Kidney epithelial cell (primary cell): ENCODE measurements at regions not wholly inside any gene's neighbourhood (a gene's known extent, or its start where the extent isn't known, plus 50 kb on each side); places are given as distances from the start of the nearest gene placed in this dataset.

Experiments
- DNase-seq: peaks from one replicate; pipeline ENCODE4 v3.0.0-alpha.2; 2010; ENCODE audit warnings: low read depth
- H3K27me3 ChIP-seq: 2 replicates; pipeline ENCODE4 v1.6.0; 2011; ENCODE audit warnings: low read length; ENCODE audit not compliant: control insufficient read depth, insufficient read depth
- H3K36me3 ChIP-seq: 2 replicates; pipeline ENCODE4 v1.5.1; 2011; ENCODE audit warnings: low read length; ENCODE audit not compliant: control insufficient read depth, insufficient read depth
- H3K4me3 ChIP-seq: 2 replicates; pipeline ENCODE4 v1.5.1; 2011; ENCODE audit warnings: low read depth, mild to moderate bottlenecking, control low read depth, low read length
- TF ChIP-seq, protein P1 (sequence below): IDR thresholded peaks from 2 replicates; pipeline ENCODE4 v1.5.1; 2011; ENCODE audit warnings: mild to moderate bottlenecking, moderate library complexity, low read length, control low read depth, inconsistent platforms; ENCODE audit not compliant: insufficient read depth, poor library complexity, severe bottlenecking

DNA sequence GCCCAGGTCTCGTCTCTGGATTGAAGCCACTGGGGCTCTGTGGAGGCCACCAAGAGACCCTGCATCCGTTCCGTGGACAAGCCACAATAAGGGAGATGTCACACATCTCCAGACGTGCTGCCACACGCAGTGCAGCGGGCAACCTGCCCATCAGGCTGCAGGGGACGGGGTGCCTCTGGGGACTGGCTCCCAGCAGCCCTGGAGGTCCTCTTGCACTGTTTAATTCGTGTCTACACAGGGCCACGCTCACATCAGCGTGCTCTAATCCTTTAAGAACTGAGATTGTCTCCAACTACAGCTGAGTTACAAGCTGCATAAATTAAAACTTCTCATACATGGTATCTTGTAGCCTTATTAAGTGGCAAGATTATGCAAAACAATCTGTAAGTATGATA lies 1232.2 kb downstream of the BRD1 start:
- Histone ChIP-seq H3K27me3 (no peaks in the 10 kb centered on the region), H3K4me3 (no peak overlapping the region), H3K36me3 (no peaks in the 10 kb centered on the region)
- TF ChIP-seq, protein P1, sequence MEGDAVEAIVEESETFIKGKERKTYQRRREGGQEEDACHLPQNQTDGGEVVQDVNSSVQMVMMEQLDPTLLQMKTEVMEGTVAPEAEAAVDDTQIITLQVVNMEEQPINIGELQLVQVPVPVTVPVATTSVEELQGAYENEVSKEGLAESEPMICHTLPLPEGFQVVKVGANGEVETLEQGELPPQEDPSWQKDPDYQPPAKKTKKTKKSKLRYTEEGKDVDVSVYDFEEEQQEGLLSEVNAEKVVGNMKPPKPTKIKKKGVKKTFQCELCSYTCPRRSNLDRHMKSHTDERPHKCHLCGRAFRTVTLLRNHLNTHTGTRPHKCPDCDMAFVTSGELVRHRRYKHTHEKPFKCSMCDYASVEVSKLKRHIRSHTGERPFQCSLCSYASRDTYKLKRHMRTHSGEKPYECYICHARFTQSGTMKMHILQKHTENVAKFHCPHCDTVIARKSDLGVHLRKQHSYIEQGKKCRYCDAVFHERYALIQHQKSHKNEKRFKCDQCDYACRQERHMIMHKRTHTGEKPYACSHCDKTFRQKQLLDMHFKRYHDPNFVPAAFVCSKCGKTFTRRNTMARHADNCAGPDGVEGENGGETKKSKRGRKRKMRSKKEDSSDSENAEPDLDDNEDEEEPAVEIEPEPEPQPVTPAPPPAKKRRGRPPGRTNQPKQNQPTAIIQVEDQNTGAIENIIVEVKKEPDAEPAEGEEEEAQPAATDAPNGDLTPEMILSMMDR: no peak
- DNase-seq: no peak

DNA sequence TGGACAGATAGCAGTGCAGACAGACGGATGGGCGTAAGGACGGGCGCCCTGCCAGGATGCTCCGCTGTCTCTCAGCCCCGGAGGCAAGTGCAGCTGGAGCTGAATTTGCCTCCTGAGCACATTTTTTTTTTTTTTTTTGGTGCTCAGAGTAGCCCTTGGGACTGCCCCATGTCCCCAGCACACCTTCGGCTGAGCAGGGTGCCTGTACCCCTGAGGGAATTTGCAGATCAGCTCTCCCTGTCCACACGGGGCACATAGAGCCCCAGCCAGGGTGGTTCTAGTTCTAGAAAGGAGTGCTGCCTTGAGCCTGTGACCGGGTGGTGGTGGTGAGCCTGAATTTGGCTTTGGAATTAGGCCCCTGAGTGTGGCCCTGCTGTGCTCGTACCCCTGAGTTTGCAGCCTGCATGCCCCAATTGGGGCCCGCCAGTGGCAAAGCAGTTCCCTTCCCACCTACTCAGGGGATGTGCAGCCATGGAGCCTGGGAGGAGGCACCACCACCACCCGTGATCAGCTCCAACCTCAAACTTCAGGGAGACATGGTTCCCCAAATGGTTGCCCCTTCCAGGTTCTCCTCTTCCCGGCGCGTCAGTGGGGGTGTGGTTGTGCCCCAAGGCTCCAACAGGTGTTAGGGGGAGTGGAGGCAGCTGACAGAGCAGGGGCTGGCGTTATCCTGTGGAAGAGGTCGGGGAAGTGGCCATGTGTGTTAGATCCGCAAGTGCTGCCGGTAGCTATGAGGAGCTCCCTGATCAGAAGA lies 1232.7 kb downstream of the BRD1 start:
- DNase-seq: no peak
- no peak overlapping the region for H3K4me3 ChIP-seq
- H3K36me3 ChIP-seq: no peaks in the 10 kb centered on the region
- H3K27me3 ChIP-seq: no peaks in the 10 kb centered on the region
- TF ChIP-seq, protein P1: no peak

DNA sequence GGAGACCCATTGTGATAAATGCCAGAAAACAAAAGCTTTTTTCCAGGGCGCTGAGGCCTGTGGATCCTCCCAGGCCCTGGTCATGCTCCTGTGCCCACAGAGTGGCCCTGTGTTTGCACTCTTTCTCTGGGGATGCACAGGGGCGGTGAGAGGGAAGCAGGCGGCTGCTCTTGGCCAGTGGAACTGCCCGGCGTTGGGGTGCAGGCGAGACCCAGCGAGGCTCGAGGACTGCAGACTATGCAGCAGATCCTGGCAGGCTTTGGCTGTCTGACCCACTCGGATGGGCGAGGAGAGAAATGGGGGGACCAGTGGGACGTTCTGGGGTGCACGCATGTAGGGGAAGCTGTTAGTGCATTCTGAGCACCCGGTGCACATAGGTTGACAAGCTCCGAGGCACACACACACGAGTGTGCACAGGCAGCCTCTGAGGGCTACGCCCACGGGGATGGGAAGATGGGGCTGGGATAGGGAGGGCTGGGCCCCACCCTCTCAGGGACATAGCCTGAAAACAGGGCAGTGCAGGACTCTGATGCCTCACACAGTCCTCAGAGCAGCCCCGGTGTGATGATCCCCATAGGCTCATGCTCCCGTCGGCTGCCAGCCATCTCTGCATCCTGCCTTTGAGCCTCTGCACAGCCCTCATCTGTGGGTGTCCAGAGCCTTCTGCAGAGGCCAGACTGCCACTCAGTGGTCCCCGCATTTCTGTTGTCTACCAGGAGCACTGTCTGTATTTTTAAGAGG lies 1233.5 kb downstream of the BRD1 start:
- Histone ChIP-seq H3K27me3 (no peaks in the 10 kb centered on the region), H3K4me3 (no peak overlapping the region), H3K36me3 (no peaks in the 10 kb centered on the region)
- DNase-seq: no peak
- TF ChIP-seq, protein P1: no peak

DNA sequence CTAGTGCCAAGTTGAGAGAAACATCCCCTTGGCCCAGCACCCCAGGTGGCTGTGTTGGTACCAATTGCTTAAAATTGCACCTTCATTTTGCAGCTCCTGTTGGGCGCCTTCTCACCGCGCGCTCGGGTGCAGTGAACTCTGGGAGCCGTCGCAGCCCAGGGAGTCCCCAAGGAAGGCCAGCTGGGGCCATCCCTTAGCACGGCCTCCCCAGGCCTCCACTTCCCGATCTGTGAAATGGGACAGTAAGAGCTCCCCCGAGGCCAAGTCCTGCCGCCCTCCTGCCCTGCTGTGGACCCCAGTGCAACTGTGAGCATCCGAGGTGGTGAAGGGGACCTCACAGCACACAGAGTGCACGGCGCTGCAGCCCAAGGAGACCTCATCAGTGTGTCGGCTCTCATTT lies 1234.1 kb downstream of the BRD1 start:
- Histone ChIP-seq H3K4me3 (no peak overlapping the region), H3K27me3 (no peaks in the 10 kb centered on the region), H3K36me3 (no peaks in the 10 kb centered on the region)
- no peak for DNase-seq
- TF ChIP-seq, protein P1: no peak

DNA sequence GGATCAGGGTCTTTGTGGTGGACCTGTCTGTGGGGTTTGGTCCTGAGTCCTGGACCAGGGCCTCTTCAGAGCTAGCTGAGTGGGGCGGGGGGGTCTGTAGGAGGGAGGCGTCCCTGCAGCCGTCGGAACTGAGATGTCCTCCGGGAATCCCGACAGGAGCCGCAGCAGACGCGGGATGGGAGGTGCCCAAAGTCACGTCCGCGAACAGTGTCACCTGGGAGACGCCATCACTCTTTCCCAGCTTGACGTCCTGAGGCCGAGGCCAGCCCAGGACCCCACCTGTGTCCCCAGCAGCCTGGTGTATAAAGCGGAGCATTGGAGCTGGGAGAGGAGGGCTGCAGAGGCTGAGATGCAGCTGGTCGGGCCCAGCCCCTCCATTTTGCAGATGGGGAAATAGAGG lies 1234.7 kb downstream of the BRD1 start:
- DNase-seq: no peak
- TF ChIP-seq, protein P1: no peak
- H3K36me3 ChIP-seq: no peaks in the 10 kb centered on the region
- H3K4me3 ChIP-seq: no peak overlapping the region
- H3K27me3 ChIP-seq: no peaks in the 10 kb centered on the region
